GM23338 (cell line): ENCODE measurements at regions not wholly inside any gene's neighbourhood (a gene's known extent, or its start where the extent isn't known, plus 50 kb on each side); places are given as distances from the start of the nearest gene placed in this dataset.

Experiments used
- CREB1 ChIP-seq: fragments of 250-450 bp; sonication (Bioruptor Pico); IDR thresholded peaks from 2 replicates; pipeline ENCODE4 v1.5.0; 2020; ENCODE audit warnings: low read depth, mild to moderate bottlenecking, moderate library complexity
- CTCF ChIP-seq, 2 experiments: fragments of 200-600 bp in 1 of 2; sonication (generic) in 1 of 2; conservative IDR thresholded peaks; 2 replicates each; pipeline versions ENCODE4 v1.5.1 to v1.6.1; 2016 to 2017; ENCODE audit warnings: antibody characterized with exemption in 2 of 2, low read depth in 2 of 2, mild to moderate bottlenecking in 2 of 2, moderate library complexity in 1 of 2
- ETS1 ChIP-seq: IDR thresholded peaks from 2 replicates; pipeline ENCODE4 v1.6.1; 2016; ENCODE audit warnings: antibody characterized with exemption
- EZH2 ChIP-seq: fragments of 200-600 bp; sonication (generic); IDR thresholded peaks from one replicate; pipeline ENCODE4 v1.8.0; 2017; ENCODE audit warnings: antibody characterized with exemption, mild to moderate bottlenecking, low read depth; ENCODE audit not compliant: unreplicated experiment
- EZH2phosphoT487 ChIP-seq: fragments of 200-600 bp; sonication (generic); IDR thresholded peaks from one replicate; pipeline ENCODE4 v1.8.1; 2018; ENCODE audit warnings: antibody characterized with exemption; ENCODE audit not compliant: unreplicated experiment
- JUNB ChIP-seq: IDR thresholded peaks from one replicate; pipeline ENCODE4 v1.6.1; 2016; ENCODE audit warnings: antibody characterized with exemption; ENCODE audit not compliant: unreplicated experiment
- NANOG ChIP-seq: IDR thresholded peaks from 2 replicates; pipeline ENCODE4 v1.6.1; 2016; ENCODE audit warnings: antibody characterized with exemption, borderline replicate concordance
- POLR2AphosphoS5 ChIP-seq: IDR thresholded peaks from 2 replicates; pipeline ENCODE4 v1.6.1; 2016; ENCODE audit warnings: antibody characterized with exemption, low read depth
- REST ChIP-seq: IDR thresholded peaks from one replicate; pipeline ENCODE4 v1.6.1; 2018; ENCODE audit warnings: antibody characterized with exemption; ENCODE audit not compliant: unreplicated experiment
- STAT1 ChIP-seq: IDR thresholded peaks from one replicate; pipeline ENCODE4 v1.6.1; 2016; ENCODE audit warnings: antibody characterized with exemption; ENCODE audit not compliant: unreplicated experiment
- ZNF114 ChIP-seq: fragments of 250-450 bp; sonication (Bioruptor Pico); IDR thresholded peaks from 2 replicates; pipeline ENCODE4 v1.5.0; 2020; ENCODE audit warnings: mild to moderate bottlenecking, moderate library complexity
- ZNF331 ChIP-seq: fragments of 250-450 bp; sonication (Bioruptor Pico); IDR thresholded peaks from 2 replicates; pipeline ENCODE4 v1.5.0; 2020; ENCODE audit warnings: low read depth, mild to moderate bottlenecking, moderate library complexity
- ZNF462 ChIP-seq: fragments of 250-450 bp; sonication (Bioruptor Pico); IDR thresholded peaks from 2 replicates; pipeline ENCODE4 v1.5.0; 2020; ENCODE audit warnings: mild to moderate bottlenecking, moderate library complexity

GRCh38 chr4:126658411-126658810 is 974.3 kb upstream of the INTU start:
- TF ChIP-seq ETS1 (no peak), EZH2 (no peak), CTCF (conservative IDR thresholded peaks at IDR 0.05; ENCODE audit: low read depth in 2 of 2) (no peak), REST (no peak), EZH2phosphoT487 (no peak), JUNB (no peak), CREB1 (no peak), POLR2AphosphoS5 (no peak), ZNF331 (no peak), STAT1 (no peak), ZNF114 (CRISPR knock-in tag) (no peak), NANOG (no peak), ZNF462 (no peak)
